K562 (cell line): ENCODE measurements at regions not wholly inside any gene's neighbourhood (a gene's known extent, or its start where the extent isn't known, plus 50 kb on each side); places are given as distances from the start of the nearest gene placed in this dataset.

Source experiments
- ATAC-seq: fragments of 200-7000 bp; cut with Tn5 transposase; 3 replicates; pipeline ENCODE4 v1.9.1; 2020; ENCODE audit warnings: moderate library complexity
- BruUV-seq: library from RNA; stranded (reverse); fragments of 400-500 nt; replicated peaks from 2 replicates; lab custom pipeline; 2021; lab: Mats Ljungman, UMichigan
- CTCF ChIA-PET: fragments of 300-600 bp; formaldehyde crosslinking; extraction: SDS; loops from one replicate; lab custom pipeline; 2021; ENCODE audit warnings: low intra/inter-chr PET ratio; lab: Yijun Ruan, JAX
- POLR2A ChIA-PET: fragments of 300-600, 350-650 bp; sonication (Branson Sonifier 250); formaldehyde crosslinking; extraction: SDS; loops from one replicate; lab custom pipeline; 2021; ENCODE audit warnings: antibody characterized with exemption, inconsistent platforms; lab: Yijun Ruan, JAX
- DNase-seq, 4 experiments: peaks; one replicate each; pipeline versions ENCODE4 v3.0.0 to v3.0.0-alpha.2; 2011 to 2018; ENCODE audit warnings: low spot score in 3 of 4, mixed read lengths in 3 of 4; ENCODE audit errors: extremely low read depth in 1 of 4
- FAIRE-seq: peaks from 2 replicates; lab custom pipeline; 2011; peaks lifted over from hg19 to GRCh38; lab: Jason Lieb, UNC
- H2AFZ ChIP-seq: 2 replicates; pipeline ENCODE4 v1.6.0; 2011; ENCODE audit warnings: low read depth, low read length, control low read depth, inconsistent platforms
- H3K27ac ChIP-seq: fragments of 200-600 bp; 3 replicates; pipeline ENCODE4 v1.8.0; 2011; ENCODE audit warnings: low read depth, mild to moderate bottlenecking, control low read depth, inconsistent platforms, low read length, moderate library complexity, mixed read lengths; ENCODE audit errors: extremely low read depth
- H3K27me3 ChIP-seq, 2 experiments: fragments of 300-600 bp in 1 of 2; 2 replicates in 1 of 2; 3 replicates in 1 of 2; pipeline versions ENCODE4 v1.6.0 to v1.8.0; 2011; ENCODE audit warnings: inconsistent platforms in 2 of 2, low read length in 2 of 2, mild to moderate bottlenecking in 1 of 2, mixed read lengths in 1 of 2, moderate library complexity in 1 of 2; ENCODE audit not compliant: control insufficient read depth in 2 of 2, insufficient read depth in 2 of 2
- H3K36me3 ChIP-seq: fragments of 300-600 bp; 3 replicates; pipeline ENCODE4 v1.8.0; 2011; ENCODE audit warnings: mild to moderate bottlenecking, low read length, inconsistent platforms; ENCODE audit not compliant: control insufficient read depth, insufficient read depth
- H3K4me1 ChIP-seq, 2 experiments: fragments of 200-600 bp in 1 of 2; replicated peaks in 1 of 2; 2 replicates in 1 of 2; 3 replicates in 1 of 2; pipeline versions ENCODE4 v1.5.1 to v1.8.0; 2011; ENCODE audit warnings: inconsistent platforms in 2 of 2, low read length in 2 of 2, mild to moderate bottlenecking in 1 of 2, mixed read lengths in 1 of 2, moderate library complexity in 1 of 2; ENCODE audit not compliant: control insufficient read depth in 2 of 2, insufficient read depth in 2 of 2
- H3K4me2 ChIP-seq: 2 replicates; pipeline ENCODE4 v1.6.1; 2011; ENCODE audit warnings: low read length, control low read depth, inconsistent platforms, mixed read lengths; ENCODE audit not compliant: insufficient read depth
- H3K4me3 ChIP-seq: fragments of 200-600 bp; sonication (generic), shearing (Covaris generic); 2 replicates; pipeline ENCODE4 v1.5.1; 2016; ENCODE audit warnings: control low read depth, inconsistent platforms
- H3K79me2 ChIP-seq: fragments of 200-600 bp; 3 replicates; pipeline ENCODE4 v1.8.0; 2011; ENCODE audit warnings: low read length, inconsistent platforms; ENCODE audit not compliant: control insufficient read depth, insufficient read depth
- H3K9ac ChIP-seq, 2 experiments: 2 replicates each; pipeline versions ENCODE4 v1.6.0 to v1.6.1; 2011; ENCODE audit warnings: low read depth in 2 of 2, low read length in 2 of 2, control low read depth in 1 of 2, inconsistent platforms in 1 of 2, mild to moderate bottlenecking in 1 of 2, mixed read lengths in 1 of 2; ENCODE audit not compliant: insufficient read depth in 1 of 2
- H3K9me1 ChIP-seq: one replicate; pipeline ENCODE4 v1.6.0; 2011; ENCODE audit warnings: inconsistent platforms, mild to moderate bottlenecking, low read length, moderate library complexity; ENCODE audit not compliant: control insufficient read depth, insufficient read depth
- H3K9me3 ChIP-seq: replicated peaks from 2 replicates; pipeline ENCODE4 v1.5.1; 2011; ENCODE audit warnings: low read depth, low read length, inconsistent platforms; ENCODE audit not compliant: control insufficient read depth, insufficient read depth
- H4K20me1 ChIP-seq: replicated peaks from 2 replicates; pipeline ENCODE4 v1.6.1; 2011; ENCODE audit warnings: low read length, inconsistent platforms, mixed read lengths; ENCODE audit not compliant: control insufficient read depth, insufficient read depth
- ERF ChIP-seq: fragments of 450-650 bp; formaldehyde crosslinking; IDR thresholded peaks from 2 replicates; pipeline ENCODE4 v1.4.0; 2020; ENCODE audit warnings: mild to moderate bottlenecking, mixed read lengths
- HSF4 ChIP-seq: fragments of 250-450 bp; sonication (Bioruptor Pico); IDR thresholded peaks from 2 replicates; pipeline ENCODE4 v2.1.2; 2022; ENCODE audit warnings: mild to moderate bottlenecking, moderate library complexity, borderline replicate concordance
- PTBP1 ChIP-seq: fragments of 200-400 bp; formaldehyde crosslinking; IDR thresholded peaks from 2 replicates; pipeline ENCODE4 v1.6.1; 2017; ENCODE audit warnings: low read depth, low read length
- ZNF644 ChIP-seq: fragments of 200-800 bp; sonication (Bioruptor generic); IDR thresholded peaks from 2 replicates; pipeline ENCODE4 v1.6.1; 2016; ENCODE audit warnings: low read depth, missing genetic modification characterization, missing compliant biosample characterization
- WGBS: fragments of 100-300 bp; shearing (Covaris generic); methylation state at CpG from one replicate; pipeline ENCODE4 v1.1.6; 2016; ENCODE audit warnings: low coverage, mixed read lengths; ENCODE audit not compliant: insufficient coverage; ENCODE audit errors: missing lambda C conversion rate; 5-methylcytosine and 5-hydroxymethylcytosine counted together
- in situ Hi-C: fragments of 300-500 bp; cut with MboI; formaldehyde crosslinking; loops from 4 replicates; pipeline ENCODE4 v1.15.0; 2018; ENCODE audit warnings: inconsistent platforms, mixed read lengths
- intact Hi-C: fragments of 100-400 bp; cut with micrococcal nuclease; formaldehyde crosslinking; loops from 2 replicates; pipeline ENCODE4 v1.14.2; 2022
- TF ChIP-seq, protein P1 (sequence below): fragments of 250-450 bp; sonication (Bioruptor Pico); IDR thresholded peaks from 2 replicates; pipeline ENCODE4 v1.4.0; 2020
- TF ChIP-seq, protein P2 (sequence below): fragments of 450-650 bp; conservative IDR thresholded peaks from 2 replicates; pipeline ENCODE4 v1.6.1; 2016; ENCODE audit warnings: missing genetic modification characterization, low read depth, mild to moderate bottlenecking, missing compliant biosample characterization, moderate library complexity
- TF ChIP-seq, protein P3 (sequence below): fragments of 450-650 bp; IDR thresholded peaks from 2 replicates; pipeline ENCODE4 v1.7.0; 2016; ENCODE audit warnings: borderline replicate concordance
- TF ChIP-seq, protein P4 (sequence below), 2 experiments: fragments of 250-450 bp in 1 of 2; fragments of 450-650 bp in 1 of 2; sonication (Bioruptor Pico) in 1 of 2; IDR thresholded peaks; 2 replicates each; pipeline versions ENCODE4 v1.6.1 to v1.8.0; 2016 to 2021; ENCODE audit warnings: mild to moderate bottlenecking in 2 of 2, moderate library complexity in 2 of 2, missing compliant biosample characterization in 1 of 2, missing genetic modification characterization in 1 of 2

DNA sequence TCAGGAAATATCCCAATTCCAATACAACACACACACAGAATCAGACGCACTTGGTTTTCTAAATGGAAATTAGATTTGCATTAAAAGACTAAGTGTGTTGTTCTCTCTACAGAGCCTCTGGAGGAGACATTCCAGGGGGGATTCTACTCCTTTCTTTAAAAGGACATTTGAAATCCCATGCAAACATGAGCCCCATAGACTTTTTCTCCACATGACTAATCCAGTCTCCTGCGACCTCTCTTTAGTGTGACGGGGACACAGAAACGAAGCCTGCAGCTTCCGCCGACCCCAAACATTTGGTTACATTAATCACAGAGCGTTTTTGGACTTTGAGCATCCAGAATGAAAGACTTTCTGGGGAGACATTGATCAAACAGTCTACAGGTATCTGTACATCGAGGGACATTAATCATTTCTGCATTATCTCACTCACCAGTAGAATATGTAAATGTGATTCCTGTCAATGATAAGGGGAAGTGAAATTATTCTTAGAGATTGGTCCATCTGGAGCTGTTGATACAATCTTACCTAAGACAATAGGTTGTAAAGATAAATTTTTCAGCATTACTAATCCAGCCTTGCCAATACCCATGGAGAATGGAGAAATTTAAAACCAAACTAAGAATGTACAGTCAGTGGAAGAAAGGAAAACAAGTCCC, 103.4 kb upstream of the IRX3 start:
- FAIRE-seq (no peak), ATAC-seq (no peak), DNase-seq (no peak)
- Histone ChIP-seq H3K27me3 (no peaks in the 10 kb centered on the region), H3K4me2 (no peak overlapping the region), H3K9me1 (no peaks in the 10 kb centered on the region), H3K9ac (no peak overlapping the region), H3K4me3 (no peak overlapping the region), H3K27ac (no peak overlapping the region), H3K9me3 (no peaks in the 10 kb centered on the region), H2AFZ (no peak overlapping the region), H3K79me2 (no peaks in the 10 kb centered on the region), H4K20me1 (no peaks in the 10 kb centered on the region), H3K36me3 (no peaks in the 10 kb centered on the region), H3K4me1 (no peaks in the 10 kb centered on the region)
- no TSS peak for BruUV-seq
- in situ Hi-C loops (no loop called here), intact Hi-C loops (no loop called here)
- 2% methylated on average over 8 of the region's 8 CpGs for WGBS
- TF ChIP-seq, protein P1, sequence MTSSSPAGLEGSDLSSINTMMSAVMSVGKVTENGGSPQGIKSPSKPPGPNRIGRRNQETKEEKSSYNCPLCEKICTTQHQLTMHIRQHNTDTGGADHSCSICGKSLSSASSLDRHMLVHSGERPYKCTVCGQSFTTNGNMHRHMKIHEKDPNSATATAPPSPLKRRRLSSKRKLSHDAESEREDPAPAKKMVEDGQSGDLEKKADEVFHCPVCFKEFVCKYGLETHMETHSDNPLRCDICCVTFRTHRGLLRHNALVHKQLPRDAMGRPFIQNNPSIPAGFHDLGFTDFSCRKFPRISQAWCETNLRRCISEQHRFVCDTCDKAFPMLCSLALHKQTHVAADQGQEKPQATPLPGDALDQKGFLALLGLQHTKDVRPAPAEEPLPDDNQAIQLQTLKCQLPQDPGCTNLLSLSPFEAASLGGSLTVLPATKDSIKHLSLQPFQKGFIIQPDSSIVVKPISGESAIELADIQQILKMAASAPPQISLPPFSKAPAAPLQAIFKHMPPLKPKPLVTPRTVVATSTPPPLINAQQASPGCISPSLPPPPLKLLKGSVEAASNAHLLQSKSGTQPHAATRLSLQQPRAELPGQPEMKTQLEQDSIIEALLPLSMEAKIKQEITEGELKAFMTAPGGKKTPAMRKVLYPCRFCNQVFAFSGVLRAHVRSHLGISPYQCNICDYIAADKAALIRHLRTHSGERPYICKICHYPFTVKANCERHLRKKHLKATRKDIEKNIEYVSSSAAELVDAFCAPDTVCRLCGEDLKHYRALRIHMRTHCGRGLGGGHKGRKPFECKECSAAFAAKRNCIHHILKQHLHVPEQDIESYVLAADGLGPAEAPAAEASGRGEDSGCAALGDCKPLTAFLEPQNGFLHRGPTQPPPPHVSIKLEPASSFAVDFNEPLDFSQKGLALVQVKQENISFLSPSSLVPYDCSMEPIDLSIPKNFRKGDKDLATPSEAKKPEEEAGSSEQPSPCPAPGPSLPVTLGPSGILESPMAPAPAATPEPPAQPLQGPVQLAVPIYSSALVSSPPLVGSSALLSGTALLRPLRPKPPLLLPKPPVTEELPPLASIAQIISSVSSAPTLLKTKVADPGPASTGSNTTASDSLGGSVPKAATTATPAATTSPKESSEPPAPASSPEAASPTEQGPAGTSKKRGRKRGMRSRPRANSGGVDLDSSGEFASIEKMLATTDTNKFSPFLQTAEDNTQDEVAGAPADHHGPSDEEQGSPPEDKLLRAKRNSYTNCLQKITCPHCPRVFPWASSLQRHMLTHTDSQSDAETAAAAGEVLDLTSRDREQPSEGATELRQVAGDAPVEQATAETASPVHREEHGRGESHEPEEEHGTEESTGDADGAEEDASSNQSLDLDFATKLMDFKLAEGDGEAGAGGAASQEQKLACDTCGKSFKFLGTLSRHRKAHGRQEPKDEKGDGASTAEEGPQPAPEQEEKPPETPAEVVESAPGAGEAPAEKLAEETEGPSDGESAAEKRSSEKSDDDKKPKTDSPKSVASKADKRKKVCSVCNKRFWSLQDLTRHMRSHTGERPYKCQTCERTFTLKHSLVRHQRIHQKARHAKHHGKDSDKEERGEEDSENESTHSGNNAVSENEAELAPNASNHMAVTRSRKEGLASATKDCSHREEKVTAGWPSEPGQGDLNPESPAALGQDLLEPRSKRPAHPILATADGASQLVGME (CRISPR knock-in tag): no peak
- TF ChIP-seq ERF: no peak
- TF ChIP-seq HSF4 (CRISPR knock-in tag): no peak
- TF ChIP-seq, protein P2, sequence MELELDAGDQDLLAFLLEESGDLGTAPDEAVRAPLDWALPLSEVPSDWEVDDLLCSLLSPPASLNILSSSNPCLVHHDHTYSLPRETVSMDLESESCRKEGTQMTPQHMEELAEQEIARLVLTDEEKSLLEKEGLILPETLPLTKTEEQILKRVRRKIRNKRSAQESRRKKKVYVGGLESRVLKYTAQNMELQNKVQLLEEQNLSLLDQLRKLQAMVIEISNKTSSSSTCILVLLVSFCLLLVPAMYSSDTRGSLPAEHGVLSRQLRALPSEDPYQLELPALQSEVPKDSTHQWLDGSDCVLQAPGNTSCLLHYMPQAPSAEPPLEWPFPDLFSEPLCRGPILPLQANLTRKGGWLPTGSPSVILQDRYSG (tag): no peak
- TF ChIP-seq, protein P3, sequence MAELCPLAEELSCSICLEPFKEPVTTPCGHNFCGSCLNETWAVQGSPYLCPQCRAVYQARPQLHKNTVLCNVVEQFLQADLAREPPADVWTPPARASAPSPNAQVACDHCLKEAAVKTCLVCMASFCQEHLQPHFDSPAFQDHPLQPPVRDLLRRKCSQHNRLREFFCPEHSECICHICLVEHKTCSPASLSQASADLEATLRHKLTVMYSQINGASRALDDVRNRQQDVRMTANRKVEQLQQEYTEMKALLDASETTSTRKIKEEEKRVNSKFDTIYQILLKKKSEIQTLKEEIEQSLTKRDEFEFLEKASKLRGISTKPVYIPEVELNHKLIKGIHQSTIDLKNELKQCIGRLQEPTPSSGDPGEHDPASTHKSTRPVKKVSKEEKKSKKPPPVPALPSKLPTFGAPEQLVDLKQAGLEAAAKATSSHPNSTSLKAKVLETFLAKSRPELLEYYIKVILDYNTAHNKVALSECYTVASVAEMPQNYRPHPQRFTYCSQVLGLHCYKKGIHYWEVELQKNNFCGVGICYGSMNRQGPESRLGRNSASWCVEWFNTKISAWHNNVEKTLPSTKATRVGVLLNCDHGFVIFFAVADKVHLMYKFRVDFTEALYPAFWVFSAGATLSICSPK: no peak
- TF ChIP-seq, protein P4, sequence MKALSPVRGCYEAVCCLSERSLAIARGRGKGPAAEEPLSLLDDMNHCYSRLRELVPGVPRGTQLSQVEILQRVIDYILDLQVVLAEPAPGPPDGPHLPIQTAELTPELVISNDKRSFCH (CRISPR knock-in tag; IDR thresholded peaks at IDR 0.05): no peak
- TF ChIP-seq, protein P4 (tag; IDR thresholded peaks at IDR 0.05): no peak
- TF ChIP-seq PTBP1: no peak
- TF ChIP-seq ZNF644: no peak
- ChIA-PET CTCF (no interaction called here), POLR2A (interaction anchor here (0.6 kb wide), 1 partner anchor 19 kb away, joined by 3 read pairs; no protein-coding TSS in a partner anchor)
